PC-3 (cell line): ENCODE measurements at regions not wholly inside any gene's neighbourhood (a gene's known extent, or its start where the extent isn't known, plus 50 kb on each side); places are given as distances from the start of the nearest gene placed in this dataset.

Experiments used
- ATAC-seq: fragments of 200-7000 bp; cut with Tn5 transposase; 2 replicates; pipeline ENCODE4 v1.9.1; 2020; ENCODE audit warnings: mild to moderate bottlenecking, moderate library complexity
- BruUV-seq: library from RNA; stranded (reverse); fragments of 400-500 nt; replicated peaks from 2 replicates; lab custom pipeline; 2021; lab: Mats Ljungman, UMichigan
- CTCF ChIA-PET: fragments of 300-600 bp; sonication (Branson Sonifier 250); formaldehyde crosslinking; loops from one replicate; lab custom pipeline; 2022; ENCODE audit warnings: antibody characterized with exemption; lab: Charles Lee
- POLR2A ChIA-PET: fragments of 300-600 bp; sonication (Branson Sonifier 250); formaldehyde crosslinking; loops from one replicate; lab custom pipeline; 2022; ENCODE audit warnings: antibody characterized with exemption; ENCODE audit not compliant: unreplicated experiment; lab: Charles Lee
- DNase-seq: peaks from one replicate; pipeline ENCODE4 v3.0.0-alpha.2; 2015
- H2AFZ ChIP-seq: fragments of 300-600 bp; sonication (generic); 2 replicates; pipeline ENCODE4 v1.6.0; 2016; ENCODE audit warnings: antibody characterized with exemption, low read length
- H3F3A ChIP-seq: fragments of 300-600 bp; sonication (generic); one replicate; pipeline ENCODE4 v1.6.0; 2017; ENCODE audit warnings: antibody characterized with exemption, low read length, control low read depth, mild to moderate bottlenecking; ENCODE audit not compliant: unreplicated experiment
- H3K27ac ChIP-seq: fragments of 300-600 bp; sonication (generic); 2 replicates; pipeline ENCODE4 v1.5.1; 2016; ENCODE audit warnings: mild to moderate bottlenecking, low read length
- H3K27me3 ChIP-seq: fragments of 300-600 bp; sonication (generic); 2 replicates; pipeline ENCODE4 v1.6.1; 2016; ENCODE audit warnings: low read length, mixed read lengths
- H3K36me3 ChIP-seq: fragments of 300-600 bp; sonication (generic); 2 replicates; pipeline ENCODE4 v1.6.1; 2016; ENCODE audit warnings: low read depth, mixed run types, low read length, mixed read lengths
- H3K4me1 ChIP-seq: fragments of 300-600 bp; sonication (generic); 2 replicates; pipeline ENCODE4 v1.5.1; 2016; ENCODE audit warnings: low read length; ENCODE audit not compliant: insufficient read depth
- H3K4me2 ChIP-seq: fragments of 300-600 bp; sonication (generic); 2 replicates; pipeline ENCODE4 v1.6.0; 2016; ENCODE audit warnings: low read length
- H3K4me3 ChIP-seq: fragments of 300-600 bp; sonication (generic); 2 replicates; pipeline ENCODE4 v1.5.1; 2016; ENCODE audit warnings: mild to moderate bottlenecking, low read length, mixed read lengths
- H3K79me2 ChIP-seq: fragments of 300-600 bp; sonication (generic); 2 replicates; pipeline ENCODE4 v1.6.1; 2017; ENCODE audit warnings: low read length, mixed read lengths
- H3K9ac ChIP-seq: fragments of 300-600 bp; sonication (generic); 2 replicates; pipeline ENCODE4 v1.6.0; 2016; ENCODE audit warnings: mild to moderate bottlenecking, low read length
- H3K9me2 ChIP-seq: fragments of 300-600 bp; sonication (generic); replicated peaks from 2 replicates; pipeline ENCODE4 v1.6.1; 2016; ENCODE audit warnings: mixed run types, low read length, mixed read lengths
- H3K9me3 ChIP-seq: fragments of 300-600 bp; sonication (generic); 2 replicates; pipeline ENCODE4 v1.6.1; 2016; ENCODE audit warnings: low read length, mixed read lengths
- H4K20me1 ChIP-seq: fragments of 300-600 bp; sonication (generic); 2 replicates; pipeline ENCODE4 v1.6.1; 2016; ENCODE audit warnings: low read length, mixed read lengths
- EZH2 ChIP-seq: fragments of 300-600 bp; sonication (generic); IDR thresholded peaks from one replicate; pipeline ENCODE4 v1.6.1; 2017; ENCODE audit warnings: antibody characterized with exemption, mild to moderate bottlenecking, low read length; ENCODE audit not compliant: unreplicated experiment
- EZH2phosphoT487 ChIP-seq: fragments of 300-600 bp; sonication (generic); IDR thresholded peaks from 2 replicates; pipeline ENCODE4 v1.6.1; 2018; ENCODE audit warnings: mild to moderate bottlenecking, antibody characterized with exemption, low read length, borderline replicate concordance
- intact Hi-C: fragments of 100-400 bp; cut with micrococcal nuclease; formaldehyde crosslinking; loops from 2 replicates; pipeline ENCODE4 v1.9.0; 2023
- TF ChIP-seq, protein P1 (sequence below): fragments of 300-600 bp; sonication (generic); conservative IDR thresholded peaks from 2 replicates; pipeline ENCODE4 v1.5.1; 2017; ENCODE audit warnings: antibody characterized with exemption, low read depth, mild to moderate bottlenecking, low read length

DNA sequence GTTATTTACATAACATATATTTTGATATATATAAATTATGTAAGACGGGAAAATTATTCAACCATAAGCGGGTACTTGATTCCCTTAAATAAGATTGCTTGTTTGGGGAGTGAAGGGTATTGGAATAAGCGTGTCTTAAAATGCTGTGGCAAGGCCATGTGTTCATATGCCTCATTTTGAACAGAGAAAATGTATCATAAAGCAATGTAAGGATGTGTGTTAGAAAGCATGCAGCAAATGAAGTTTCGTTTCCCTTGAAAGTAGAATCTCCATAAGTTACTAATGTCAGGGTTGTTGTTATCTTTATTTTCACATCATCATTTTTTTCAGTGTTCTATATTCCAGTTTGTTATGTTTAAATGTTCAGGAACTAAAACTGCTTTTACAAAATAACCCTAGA lies 465.6 kb downstream of the FOXG1 start:
- H3K9me2 ChIP-seq: no peaks in the 10 kb centered on the region
- no peak overlapping the region for H3K4me2 ChIP-seq
- H3K36me3 ChIP-seq: no peaks in the 10 kb centered on the region
- peaks cover 12% of the 10 kb centered on the region for H3K4me1 ChIP-seq
- no peaks in the 10 kb centered on the region for H4K20me1 ChIP-seq
- H3K27me3 ChIP-seq: no peaks in the 10 kb centered on the region
- H3K9me3 ChIP-seq: no peaks in the 10 kb centered on the region
- H3F3A ChIP-seq: peaks cover 8% of the 10 kb centered on the region
- no peaks in the 10 kb centered on the region for H3K79me2 ChIP-seq
- no peak overlapping the region for H3K4me3 ChIP-seq
- ATAC-seq: no peak
- H3K9ac ChIP-seq: no peak overlapping the region
- intact Hi-C loops: no loop called here
- DNase-seq: no peak
- TF ChIP-seq, protein P1, sequence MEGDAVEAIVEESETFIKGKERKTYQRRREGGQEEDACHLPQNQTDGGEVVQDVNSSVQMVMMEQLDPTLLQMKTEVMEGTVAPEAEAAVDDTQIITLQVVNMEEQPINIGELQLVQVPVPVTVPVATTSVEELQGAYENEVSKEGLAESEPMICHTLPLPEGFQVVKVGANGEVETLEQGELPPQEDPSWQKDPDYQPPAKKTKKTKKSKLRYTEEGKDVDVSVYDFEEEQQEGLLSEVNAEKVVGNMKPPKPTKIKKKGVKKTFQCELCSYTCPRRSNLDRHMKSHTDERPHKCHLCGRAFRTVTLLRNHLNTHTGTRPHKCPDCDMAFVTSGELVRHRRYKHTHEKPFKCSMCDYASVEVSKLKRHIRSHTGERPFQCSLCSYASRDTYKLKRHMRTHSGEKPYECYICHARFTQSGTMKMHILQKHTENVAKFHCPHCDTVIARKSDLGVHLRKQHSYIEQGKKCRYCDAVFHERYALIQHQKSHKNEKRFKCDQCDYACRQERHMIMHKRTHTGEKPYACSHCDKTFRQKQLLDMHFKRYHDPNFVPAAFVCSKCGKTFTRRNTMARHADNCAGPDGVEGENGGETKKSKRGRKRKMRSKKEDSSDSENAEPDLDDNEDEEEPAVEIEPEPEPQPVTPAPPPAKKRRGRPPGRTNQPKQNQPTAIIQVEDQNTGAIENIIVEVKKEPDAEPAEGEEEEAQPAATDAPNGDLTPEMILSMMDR: no peak
- TF ChIP-seq EZH2 (no peak), EZH2phosphoT487 (no peak)
- ChIA-PET CTCF (no interaction called here), POLR2A (no interaction called here)
- no peak overlapping the region for H3K27ac ChIP-seq
- no peak overlapping the region for H2AFZ ChIP-seq
- BruUV-seq: no TSS peak

DNA sequence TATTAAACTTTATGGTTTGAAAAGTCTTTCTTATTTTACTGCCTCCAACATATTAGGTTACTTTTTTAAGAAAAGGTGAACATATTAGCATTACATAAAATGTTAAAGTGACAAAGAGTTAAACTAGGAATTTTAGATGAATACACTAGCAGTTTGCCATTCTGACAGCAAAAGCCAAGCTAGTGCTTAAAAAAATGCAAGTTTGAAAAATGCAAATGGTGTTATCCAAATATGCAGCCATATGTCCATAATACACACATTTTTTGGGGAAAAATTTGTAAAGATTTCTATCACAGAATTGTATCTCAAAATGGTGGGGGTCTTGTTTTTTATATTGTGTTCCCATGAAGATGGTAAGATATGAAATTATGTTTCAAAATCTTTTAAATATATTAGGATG lies 466.1 kb downstream of the FOXG1 start:
- no peaks in the 10 kb centered on the region for H3K27me3 ChIP-seq
- DNase-seq (no peak), ATAC-seq (no peak)
- no peak overlapping the region for H3K9ac ChIP-seq
- H2AFZ ChIP-seq: no peak overlapping the region
- H3K4me2 ChIP-seq: no peak overlapping the region
- no peak overlapping the region for H3K27ac ChIP-seq
- BruUV-seq: no TSS peak
- ChIA-PET POLR2A (no interaction called here), CTCF (no interaction called here)
- no peaks in the 10 kb centered on the region for H3K9me2 ChIP-seq
- H3K9me3 ChIP-seq: no peaks in the 10 kb centered on the region
- H3F3A ChIP-seq: peaks cover 8% of the 10 kb centered on the region
- TF ChIP-seq, protein P1: no peak
- TF ChIP-seq EZH2 (no peak), EZH2phosphoT487 (no peak)
- intact Hi-C loops: no loop called here
- H3K4me1 ChIP-seq: peaks cover 18% of the 10 kb centered on the region
- H3K79me2 ChIP-seq: no peaks in the 10 kb centered on the region
- no peaks in the 10 kb centered on the region for H4K20me1 ChIP-seq
- H3K36me3 ChIP-seq: no peaks in the 10 kb centered on the region
- no peak overlapping the region for H3K4me3 ChIP-seq

DNA sequence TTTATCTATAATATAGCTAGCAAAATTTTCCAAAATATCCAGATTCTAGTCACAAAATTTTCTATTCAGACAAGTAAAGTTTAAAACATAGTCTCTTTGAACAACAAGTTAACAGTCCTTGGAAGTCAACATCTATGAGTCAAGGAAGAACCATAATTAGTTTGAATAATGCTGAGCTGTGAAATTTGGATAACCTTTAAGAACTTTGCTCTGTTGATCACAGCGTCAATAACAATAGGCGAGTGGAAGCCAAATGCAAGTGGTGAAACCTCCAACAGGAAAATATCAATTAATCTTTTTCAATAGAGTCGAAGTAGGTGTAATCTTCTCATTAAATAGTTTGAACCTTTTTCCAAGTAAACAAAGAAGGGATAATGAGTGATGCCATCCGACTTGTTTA lies 466.6 kb downstream of the FOXG1 start:
- intact Hi-C loops: no loop called here
- Histone ChIP-seq H3K9ac (no peak overlapping the region), H3F3A (peaks cover 8% of the 10 kb centered on the region), H3K4me1 (peaks cover 18% of the 10 kb centered on the region), H3K9me2 (no peaks in the 10 kb centered on the region), H3K79me2 (no peaks in the 10 kb centered on the region), H3K9me3 (no peaks in the 10 kb centered on the region), H3K36me3 (no peaks in the 10 kb centered on the region), H3K27ac (no peak overlapping the region), H4K20me1 (no peaks in the 10 kb centered on the region), H2AFZ (no peak overlapping the region), H3K4me2 (no peak overlapping the region), H3K4me3 (no peak overlapping the region), H3K27me3 (no peaks in the 10 kb centered on the region)
- ChIA-PET CTCF (no interaction called here), POLR2A (no interaction called here)
- no peak for DNase-seq
- TF ChIP-seq, protein P1: no peak
- no peak for TF ChIP-seq EZH2phosphoT487
- no peak for TF ChIP-seq EZH2
- no peak for ATAC-seq
- BruUV-seq: no TSS peak
